ENCODE measurements at regions not wholly inside any gene's neighbourhood (a gene's known extent, or its start where the extent isn't known, plus 50 kb on each side); places are given as distances from the start of the nearest gene placed in this dataset.
"Not testable (repeated sequence)": the region's sequence is repeated elsewhere in the genome, so short reads cannot be mapped to it uniquely, and the experiment has no call there.

- Histone ChIP-seq H2AFZ (ENCODE audit: low read depth, low read length) (no peak overlapping the region), H3K4me1 (ENCODE audit: insufficient read depth, low read length) (no peaks in the 10 kb centered on the region), H3K36me3 (ENCODE audit: insufficient read depth, low read length) (no peaks in the 10 kb centered on the region), H3K4me2 (ENCODE audit: low read length) (no peak overlapping the region), H3K9me3 (ENCODE audit: insufficient read depth, low read depth, low read length) (peaks cover 18% of the 10 kb centered on the region), H3K27me3 (ENCODE audit: insufficient read depth, low read length) (no peaks in the 10 kb centered on the region), H4K20me1 (ENCODE audit: insufficient read depth, low read length) (no peaks in the 10 kb centered on the region), H3K4me3 (ENCODE audit: insufficient read depth, low read depth, low read length) (no peak overlapping the region), H3K9ac (ENCODE audit: low read length) (no peak overlapping the region), H3K79me2 (ENCODE audit: insufficient read depth, low read length) (no peaks in the 10 kb centered on the region), H3K27ac (ENCODE audit: low read depth, low read length) (no peak overlapping the region)
- Mint-ChIP-seq H3K9me3 (ENCODE audit: unreplicated experiment) (peaks cover 28% of the 10 kb centered on the region), H3K36me3 (ENCODE audit: low read depth, unreplicated experiment) (peaks cover 7% of the 10 kb centered on the region), H3K4me3 (ENCODE audit: unreplicated experiment) (no peak overlapping the region), H3K4me1 (ENCODE audit: low read depth, unreplicated experiment) (peaks cover 15% of the 10 kb centered on the region), H3K27ac (ENCODE audit: unreplicated experiment) (no peak overlapping the region), H3K27me3 (ENCODE audit: low read depth, unreplicated experiment) (no peaks in the 10 kb centered on the region)
- DNase-seq (ENCODE audit: low read depth) (no peak), FAIRE-seq (no peak)
- TF ChIP-seq EZH2 (IDR thresholded peaks at IDR 0.05; ENCODE audit: insufficient read depth, low read length) (no peak), CTCF (IDR thresholded peaks at IDR 0.05; ENCODE audit: insufficient read depth, low read depth, low read length) (no peak)
Observed at GRCh38 chr5:82971901-82972300, 105.3 kb downstream of the TMEM167A start.

- H3K4me1 ChIP-seq (ENCODE audit: insufficient read depth, low read length); H3K9ac ChIP-seq (ENCODE audit: low read length); H3K4me1 Mint-ChIP-seq (ENCODE audit: low read depth, unreplicated experiment); FAIRE-seq; H3K27me3 Mint-ChIP-seq (ENCODE audit: low read depth, unreplicated experiment); H3K4me3 Mint-ChIP-seq (ENCODE audit: unreplicated experiment); H3K4me2 ChIP-seq (ENCODE audit: low read length); H4K20me1 ChIP-seq (ENCODE audit: insufficient read depth, low read length); H2AFZ ChIP-seq (ENCODE audit: low read depth, low read length); H3K79me2 ChIP-seq (ENCODE audit: insufficient read depth, low read length); H3K36me3 ChIP-seq (ENCODE audit: insufficient read depth, low read length); H3K27ac Mint-ChIP-seq (ENCODE audit: unreplicated experiment); H3K27ac ChIP-seq (ENCODE audit: low read depth, low read length); H3K27me3 ChIP-seq (ENCODE audit: insufficient read depth, low read length); H3K36me3 Mint-ChIP-seq (ENCODE audit: low read depth, unreplicated experiment); DNase-seq (ENCODE audit: low read depth); H3K4me3 ChIP-seq (ENCODE audit: insufficient read depth, low read depth, low read length): not testable (repeated sequence)
- peaks cover 17% of the 10 kb centered on the region for H3K9me3 ChIP-seq (ENCODE audit: insufficient read depth, low read depth, low read length)
- H3K9me3 Mint-ChIP-seq (ENCODE audit: unreplicated experiment), result peaks cover 26% of the 10 kb centered on the region
Observed at GRCh38 chr5:82971034-82971806, 106.0 kb downstream of the TMEM167A start.

- not testable (repeated sequence) for H3K27ac ChIP-seq (ENCODE audit: low read depth, low read length); DNase-seq (ENCODE audit: low read depth); H3K27me3 ChIP-seq (ENCODE audit: insufficient read depth, low read length); H3K27ac Mint-ChIP-seq (ENCODE audit: unreplicated experiment); H3K4me3 ChIP-seq (ENCODE audit: insufficient read depth, low read depth, low read length); H3K4me2 ChIP-seq (ENCODE audit: low read length); H3K4me3 Mint-ChIP-seq (ENCODE audit: unreplicated experiment); H2AFZ ChIP-seq (ENCODE audit: low read depth, low read length); H3K9me3 Mint-ChIP-seq (ENCODE audit: unreplicated experiment); H3K36me3 ChIP-seq (ENCODE audit: insufficient read depth, low read length); H3K79me2 ChIP-seq (ENCODE audit: insufficient read depth, low read length); H3K4me1 Mint-ChIP-seq (ENCODE audit: low read depth, unreplicated experiment); H3K9me3 ChIP-seq (ENCODE audit: insufficient read depth, low read depth, low read length); H3K27me3 Mint-ChIP-seq (ENCODE audit: low read depth, unreplicated experiment); FAIRE-seq; H3K9ac ChIP-seq (ENCODE audit: low read length); H4K20me1 ChIP-seq (ENCODE audit: insufficient read depth, low read length); H3K4me1 ChIP-seq (ENCODE audit: insufficient read depth, low read length); H3K36me3 Mint-ChIP-seq (ENCODE audit: low read depth, unreplicated experiment)
Observed at GRCh38 chr5:82969221-82969976, 107.8 kb downstream of the TMEM167A start.
